Liver (tissue), 3 donors: ENCODE measurements at regions not wholly inside any gene's neighbourhood (a gene's known extent, or its start where the extent isn't known, plus 50 kb on each side); places are given as distances from the start of the nearest gene placed in this dataset.

ENCODE experiments used
- CTCF ChIP-seq: fragments of 150-350 bp; IDR thresholded peaks from 2 replicates; pipeline ENCODE4 v1.5.1; 2017; ENCODE audit warnings: improper control_type of control experiment, low read depth, low read length; ENCODE audit not compliant: missing input control
- RAD21 ChIP-seq, 2 donors: IDR thresholded peaks; 2 replicates each; pipeline ENCODE4 v1.6.1; 2016; ENCODE audit warnings: antibody characterized with exemption in 2 of 2, mild to moderate bottlenecking in 2 of 2
- REST ChIP-seq: IDR thresholded peaks from 2 replicates; pipeline ENCODE4 v1.6.1; 2016; ENCODE audit warnings: antibody characterized with exemption, mild to moderate bottlenecking
- TAF1 ChIP-seq: conservative IDR thresholded peaks from 2 replicates; pipeline ENCODE4 v1.6.1; 2016; ENCODE audit warnings: antibody characterized with exemption, mild to moderate bottlenecking
- donor health status: healthy.
- donor health status: healthy.

- TF ChIP-seq CTCF, result no peak
- no peak for TF ChIP-seq RAD21 (IDR thresholded peaks at IDR 0.05)
- no peak for TF ChIP-seq REST
- no peak for TF ChIP-seq TAF1
These were observed 202.3 kb upstream of the BRINP3 start for GRCh38 chr1:190679983-190680382.
